CD4-positive, alpha-beta T cell treated with Interleukin-6 at 100 ng/mL for 8 hours (primary cell): ENCODE measurements at regions not wholly inside any gene's neighbourhood (a gene's known extent, or its start where the extent isn't known, plus 50 kb on each side); places are given as distances from the start of the nearest gene placed in this dataset.
"Not testable (repeated sequence)": the region's sequence is repeated elsewhere in the genome, so short reads cannot be mapped to it uniquely, and the experiment has no call there.

Experiments used
- DNase-seq: peaks from one replicate; pipeline ENCODE4 v3.0.0-alpha.2; 2020; ENCODE audit warnings: mixed read lengths, low spot score

GRCh38 chr2:242006091-242006634 lies 136.6 kb downstream of the RTP5 start:
- DNase-seq, result not testable (repeated sequence)

GRCh38 chr2:242008908-242009307 lies 139.4 kb downstream of the RTP5 start:
- not testable (repeated sequence) for DNase-seq

GRCh38 chr2:242009846-242010245 lies 140.3 kb downstream of the RTP5 start:
- DNase-seq, result not testable (repeated sequence)

GRCh38 chr2:242010252-242011166 lies 141.0 kb downstream of the RTP5 start:
- not testable (repeated sequence) for DNase-seq

GRCh38 chr2:242011167-242011513 lies 141.6 kb downstream of the RTP5 start:
- DNase-seq, result no peak

- no peak for DNase-seq
Observed at GRCh38 chr2:242011516-242011915, 142.0 kb downstream of the RTP5 start.

GRCh38 chr2:242011991-242012764 lies 142.6 kb downstream of the RTP5 start:
- no peak for DNase-seq

GRCh38 chr2:242012956-242013764 lies 143.6 kb downstream of the RTP5 start:
- DNase-seq, result no peak

- DNase-seq, result no peak
Observed at GRCh38 chr2:242013771-242014170, 144.2 kb downstream of the RTP5 start.

- no peak for DNase-seq
Observed at GRCh38 chr2:242015108-242016065, 145.9 kb downstream of the RTP5 start.

- DNase-seq, result no peak
Observed at GRCh38 chr2:242017086-242017485, 147.6 kb downstream of the RTP5 start.

- not testable (repeated sequence) for DNase-seq
Observed at GRCh38 chr2:242018416-242018815, 148.9 kb downstream of the RTP5 start.

- DNase-seq, result no peak
Observed at GRCh38 chr2:242019344-242019743, 149.8 kb downstream of the RTP5 start.

- no peak for DNase-seq
Observed at GRCh38 chr2:242020196-242021004, 150.9 kb downstream of the RTP5 start.

- no peak for DNase-seq
Observed at GRCh38 chr2:242022550-242023290, 153.2 kb downstream of the RTP5 start.

- no peak for DNase-seq
Observed at GRCh38 chr2:242024751-242025355, 155.3 kb downstream of the RTP5 start.

- no peak for DNase-seq
Observed at GRCh38 chr2:242027676-242028450, 158.3 kb downstream of the RTP5 start.
